ENCODE measurements at regions not wholly inside any gene's neighbourhood (a gene's known extent, or its start where the extent isn't known, plus 50 kb on each side); places are given as distances from the start of the nearest gene placed in this dataset.

DNA sequence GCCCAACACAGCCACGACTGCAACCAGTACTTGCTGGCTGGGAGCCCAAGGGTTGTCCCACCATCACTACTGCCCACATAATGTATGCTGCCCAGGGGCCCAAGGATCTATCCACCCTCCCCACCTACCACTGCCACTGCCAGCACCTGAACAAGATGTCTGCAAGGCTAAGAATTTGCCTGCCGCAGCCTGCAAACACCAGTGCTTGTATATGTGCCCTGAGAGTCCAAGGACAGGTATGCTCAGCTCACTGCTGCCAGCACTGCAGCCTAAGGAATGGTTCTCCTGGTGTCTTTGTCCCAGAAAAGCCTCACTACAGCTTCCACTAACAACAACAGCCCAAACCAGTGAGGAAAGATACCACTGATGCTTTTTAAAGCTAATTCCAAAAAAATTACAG is 1174.0 kb downstream of the SORCS1 start:
- H2AFZ ChIP-seq, result no peak overlapping the region
- H4K20me1 ChIP-seq (ENCODE audit: insufficient read depth, poor library complexity, severe bottlenecking), result no peaks in the 10 kb centered on the region

DNA sequence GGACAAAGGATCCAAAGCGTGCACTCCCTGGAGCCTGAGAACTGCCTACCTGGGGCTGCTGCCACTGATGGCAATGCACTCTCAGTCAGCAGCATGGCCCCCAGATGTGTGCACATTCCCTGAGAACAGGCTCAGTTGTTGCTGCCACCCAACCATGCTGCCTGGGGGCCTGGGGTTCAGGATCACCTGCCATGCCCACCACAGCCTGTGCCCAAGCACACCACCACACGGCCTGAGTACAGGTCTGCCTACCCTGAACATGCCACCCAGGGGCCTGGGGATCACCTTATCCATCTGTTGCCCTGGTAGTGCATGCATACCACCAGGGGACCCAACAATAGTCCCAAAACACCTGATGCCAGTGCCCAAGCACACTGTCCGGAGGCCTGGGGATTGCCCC is 1174.5 kb downstream of the SORCS1 start:
- Histone ChIP-seq H2AFZ (no peak overlapping the region), H4K20me1 (ENCODE audit: insufficient read depth, poor library complexity, severe bottlenecking) (no peaks in the 10 kb centered on the region), H3K9me2 (replicated peaks; ENCODE audit: insufficient read depth) (no peaks in the 10 kb centered on the region), H3K4me3 (no peak overlapping the region), H3K9me3 (ENCODE audit: low read depth) (no peaks in the 10 kb centered on the region), H3K27me3 (no peaks in the 10 kb centered on the region), H3K79me2 (no peaks in the 10 kb centered on the region), H3K4me2 (no peak overlapping the region), H3K27ac (no peak overlapping the region), H3K4me1 (ENCODE audit: insufficient read depth) (peaks cover 5% of the 10 kb centered on the region), H3K36me3 (replicated peaks; ENCODE audit: insufficient read depth, low read depth) (no peaks in the 10 kb centered on the region)
- WGBS (ENCODE audit: low lambda C conversion rate, missing lambda C conversion rate), result 96% methylated on average over 3 of the region's 3 CpGs
- no peak for DNase-seq (ENCODE audit: low spot score)
- TF ChIP-seq EZH2phosphoT487 (IDR thresholded peaks at IDR 0.05; ENCODE audit: low read depth, severe bottlenecking, unreplicated experiment) (no peak), EZH2 (IDR thresholded peaks at IDR 0.05; ENCODE audit: borderline replicate concordance) (no peak)
- TF ChIP-seq, protein P1, sequence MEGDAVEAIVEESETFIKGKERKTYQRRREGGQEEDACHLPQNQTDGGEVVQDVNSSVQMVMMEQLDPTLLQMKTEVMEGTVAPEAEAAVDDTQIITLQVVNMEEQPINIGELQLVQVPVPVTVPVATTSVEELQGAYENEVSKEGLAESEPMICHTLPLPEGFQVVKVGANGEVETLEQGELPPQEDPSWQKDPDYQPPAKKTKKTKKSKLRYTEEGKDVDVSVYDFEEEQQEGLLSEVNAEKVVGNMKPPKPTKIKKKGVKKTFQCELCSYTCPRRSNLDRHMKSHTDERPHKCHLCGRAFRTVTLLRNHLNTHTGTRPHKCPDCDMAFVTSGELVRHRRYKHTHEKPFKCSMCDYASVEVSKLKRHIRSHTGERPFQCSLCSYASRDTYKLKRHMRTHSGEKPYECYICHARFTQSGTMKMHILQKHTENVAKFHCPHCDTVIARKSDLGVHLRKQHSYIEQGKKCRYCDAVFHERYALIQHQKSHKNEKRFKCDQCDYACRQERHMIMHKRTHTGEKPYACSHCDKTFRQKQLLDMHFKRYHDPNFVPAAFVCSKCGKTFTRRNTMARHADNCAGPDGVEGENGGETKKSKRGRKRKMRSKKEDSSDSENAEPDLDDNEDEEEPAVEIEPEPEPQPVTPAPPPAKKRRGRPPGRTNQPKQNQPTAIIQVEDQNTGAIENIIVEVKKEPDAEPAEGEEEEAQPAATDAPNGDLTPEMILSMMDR (IDR thresholded peaks at IDR 0.05; ENCODE audit: poor library complexity), result no peak

More for the DNA sequence above, 1174.0 kb downstream of the SORCS1 start:
- Histone ChIP-seq H3K4me2 (no peak overlapping the region), H3K9me2 (replicated peaks; ENCODE audit: insufficient read depth) (no peaks in the 10 kb centered on the region), H3K4me3 (no peak overlapping the region), H3K9me3 (ENCODE audit: low read depth) (no peaks in the 10 kb centered on the region), H3K27ac (no peak overlapping the region), H3K27me3 (no peaks in the 10 kb centered on the region), H3K79me2 (no peaks in the 10 kb centered on the region), H3K36me3 (replicated peaks; ENCODE audit: insufficient read depth, low read depth) (no peaks in the 10 kb centered on the region), H3K4me1 (ENCODE audit: insufficient read depth) (peaks cover 5% of the 10 kb centered on the region)
- TF ChIP-seq, protein P1 (IDR thresholded peaks at IDR 0.05; ENCODE audit: poor library complexity), result no peak
- TF ChIP-seq EZH2 (IDR thresholded peaks at IDR 0.05; ENCODE audit: borderline replicate concordance) (no peak), EZH2phosphoT487 (IDR thresholded peaks at IDR 0.05; ENCODE audit: low read depth, severe bottlenecking, unreplicated experiment) (no peak)
- 89% methylated on average over 2 of the region's 2 CpGs for WGBS (ENCODE audit: low lambda C conversion rate, missing lambda C conversion rate)
- DNase-seq (ENCODE audit: low spot score), result no peak

DNA sequence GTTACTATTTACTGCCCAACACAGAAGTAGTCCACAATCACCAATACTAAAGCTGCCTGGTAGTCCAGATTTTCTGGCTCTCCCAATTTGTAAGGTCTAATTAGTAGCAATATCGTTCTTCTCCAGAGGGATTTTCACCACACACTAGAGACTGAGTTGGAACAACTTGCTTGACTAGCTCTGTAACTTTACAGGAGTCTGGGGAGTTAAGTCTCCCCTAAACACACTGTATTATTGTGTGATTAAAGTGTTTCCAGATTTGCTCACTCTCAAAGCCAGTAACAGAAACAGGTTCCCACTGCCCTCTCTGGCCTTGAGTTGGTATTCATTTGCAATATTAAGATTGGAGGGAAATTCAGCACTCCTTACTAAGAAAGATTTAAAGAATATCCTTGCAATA is 1175.7 kb downstream of the SORCS1 start:
- H2AFZ ChIP-seq, result no peak overlapping the region
- H4K20me1 ChIP-seq (ENCODE audit: insufficient read depth, poor library complexity, severe bottlenecking), result no peaks in the 10 kb centered on the region
- no peak overlapping the region for H3K4me2 ChIP-seq
- H3K79me2 ChIP-seq, result no peaks in the 10 kb centered on the region
- peaks cover 5% of the 10 kb centered on the region for H3K4me1 ChIP-seq (ENCODE audit: insufficient read depth)
- H3K27me3 ChIP-seq, result no peaks in the 10 kb centered on the region
- no peak overlapping the region for H3K27ac ChIP-seq
- TF ChIP-seq, protein P1 (IDR thresholded peaks at IDR 0.05; ENCODE audit: poor library complexity), result no peak
- TF ChIP-seq EZH2 (IDR thresholded peaks at IDR 0.05; ENCODE audit: borderline replicate concordance) (no peak), EZH2phosphoT487 (IDR thresholded peaks at IDR 0.05; ENCODE audit: low read depth, severe bottlenecking, unreplicated experiment) (no peak)
- no peaks in the 10 kb centered on the region for H3K9me2 ChIP-seq (replicated peaks; ENCODE audit: insufficient read depth)
- WGBS (ENCODE audit: low lambda C conversion rate, missing lambda C conversion rate), result 50% methylated on average over 1 of the region's 1 CpG
- H3K4me3 ChIP-seq, result no peak overlapping the region
- DNase-seq (ENCODE audit: low spot score), result no peak
- H3K9me3 ChIP-seq (ENCODE audit: low read depth), result no peaks in the 10 kb centered on the region
- H3K36me3 ChIP-seq (replicated peaks; ENCODE audit: insufficient read depth, low read depth), result no peaks in the 10 kb centered on the region
